Smooth muscle cell (in vitro differentiated cells): ENCODE measurements at regions not wholly inside any gene's neighbourhood (a gene's known extent, or its start where the extent isn't known, plus 50 kb on each side); places are given as distances from the start of the nearest gene placed in this dataset.

Source experiments
- DNase-seq: peaks from one replicate; lab custom pipeline; 2025; ENCODE audit not compliant: unreplicated experiment; lab: John Stamatoyannopoulos, UW
- H2AFZ ChIP-seq: fragments of 200-600 bp; sonication (generic); 2 replicates; pipeline ENCODE4 v1.6.0; 2016; ENCODE audit warnings: antibody characterized with exemption, low read depth, mild to moderate bottlenecking
- H3F3A ChIP-seq: fragments of 200-600 bp; sonication (generic); 2 replicates; pipeline ENCODE4 v1.6.0; 2017; ENCODE audit warnings: antibody characterized with exemption, low read depth
- H3K27ac ChIP-seq: fragments of 200-600 bp; sonication (generic); 2 replicates; pipeline ENCODE4 v1.5.1; 2016; ENCODE audit warnings: low read depth, mild to moderate bottlenecking
- H3K27me3 ChIP-seq: fragments of 200-600 bp; sonication (generic); 2 replicates; pipeline ENCODE4 v1.6.1; 2016; ENCODE audit warnings: low read depth, mild to moderate bottlenecking
- H3K36me3 ChIP-seq: fragments of 200-600 bp; sonication (generic); 2 replicates; pipeline ENCODE4 v1.5.1; 2016; ENCODE audit warnings: low read depth
- H3K4me1 ChIP-seq: fragments of 200-600 bp; sonication (generic); 2 replicates; pipeline ENCODE4 v1.5.1; 2016; ENCODE audit warnings: low read depth
- H3K4me2 ChIP-seq: fragments of 200-600 bp; sonication (generic); 2 replicates; pipeline ENCODE4 v1.6.0; 2016; ENCODE audit warnings: mild to moderate bottlenecking
- H3K4me3 ChIP-seq: fragments of 200-600 bp; sonication (generic); 2 replicates; pipeline ENCODE4 v1.5.1; 2016; ENCODE audit warnings: mild to moderate bottlenecking
- H3K79me2 ChIP-seq: fragments of 200-600 bp; sonication (generic); 2 replicates; pipeline ENCODE4 v1.6.0; 2016; ENCODE audit warnings: low read depth, mild to moderate bottlenecking
- H3K9ac ChIP-seq: fragments of 200-600 bp; sonication (generic); 2 replicates; pipeline ENCODE4 v1.6.0; 2016; ENCODE audit warnings: low read depth
- H3K9me3 ChIP-seq: fragments of 200-600 bp; sonication (generic); replicated peaks from 2 replicates; pipeline ENCODE4 v1.5.1; 2016; ENCODE audit warnings: low read depth
- H4K20me1 ChIP-seq: fragments of 200-600 bp; sonication (generic); 2 replicates; pipeline ENCODE4 v1.6.0; 2016; ENCODE audit warnings: low read depth
- CTCF ChIP-seq: fragments of 200-600 bp; sonication (generic); IDR thresholded peaks from 2 replicates; pipeline ENCODE4 v1.5.1; 2017; ENCODE audit warnings: borderline replicate concordance, mild to moderate bottlenecking, antibody characterized with exemption; ENCODE audit not compliant: insufficient read depth, poor library complexity, severe bottlenecking
- WGBS: methylation state at CpG from one replicate; pipeline ENCODE4 v1.1.7; 2016; ENCODE audit warnings: low lambda C conversion rate; 5-methylcytosine and 5-hydroxymethylcytosine counted together

- DNase-seq: no peak
- no peaks in the 10 kb centered on the region for H3K27me3 ChIP-seq
- H3K9ac ChIP-seq: no peak overlapping the region
- no peak for TF ChIP-seq CTCF
- no peak overlapping the region for H3K4me2 ChIP-seq
- H3K36me3 ChIP-seq: no peaks in the 10 kb centered on the region
- no peak overlapping the region for H2AFZ ChIP-seq
- no peak overlapping the region for H3K27ac ChIP-seq
- no peaks in the 10 kb centered on the region for H3K79me2 ChIP-seq
- no peaks in the 10 kb centered on the region for H4K20me1 ChIP-seq
- no peak overlapping the region for H3K4me3 ChIP-seq
- no peaks in the 10 kb centered on the region for H3F3A ChIP-seq
- 72% methylated on average over 7 of the region's 7 CpGs for WGBS
- H3K4me1 ChIP-seq: no peaks in the 10 kb centered on the region
- H3K9me3 ChIP-seq: no peaks in the 10 kb centered on the region
Measured at GRCh38 chr2:125386074-125386473, 1269.9 kb upstream of the GYPC start.

DNA sequence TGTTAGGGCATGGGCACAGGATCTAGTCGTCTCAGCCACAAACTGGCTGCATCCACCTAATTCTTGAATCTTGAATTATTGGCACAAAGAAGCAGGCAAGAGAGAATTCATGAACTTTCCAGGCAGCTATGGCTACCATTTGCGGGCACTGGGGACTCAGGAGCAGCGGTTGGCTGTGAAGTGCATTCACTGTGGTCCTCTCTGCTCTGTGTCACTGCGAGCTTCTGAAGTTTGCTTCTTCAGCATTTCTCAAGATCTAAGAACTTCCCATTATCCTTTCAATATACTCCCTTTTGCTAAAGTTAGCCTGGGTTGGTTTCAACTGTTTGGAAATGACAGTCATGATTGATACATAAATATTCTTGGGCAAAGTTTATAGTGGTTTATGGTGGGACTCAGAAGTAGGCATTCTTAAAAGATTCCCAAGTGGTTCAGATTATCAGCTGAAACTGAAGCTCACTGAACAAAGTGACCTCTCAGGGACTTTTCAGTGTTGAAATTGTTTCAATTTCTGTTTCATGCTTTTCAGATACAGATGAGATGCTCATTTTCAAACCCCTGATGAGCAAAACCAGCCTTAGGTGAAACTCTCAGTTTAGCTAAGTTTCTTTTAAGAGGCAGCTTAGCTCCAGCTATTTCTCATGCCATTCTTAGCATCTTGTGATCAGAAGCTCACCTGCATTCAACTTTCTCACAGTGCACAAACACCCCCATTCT, 1258.3 kb upstream of the GYPC start:
- 94% methylated on average over 4 of the region's 4 CpGs for WGBS
- TF ChIP-seq CTCF: no peak

GRCh38 chr2:125398738-125399524, 1257.0 kb upstream of the GYPC start:
- Histone ChIP-seq H2AFZ (no peak overlapping the region), H3K36me3 (no peaks in the 10 kb centered on the region), H3K4me2 (no peak overlapping the region), H3F3A (no peaks in the 10 kb centered on the region), H3K27ac (no peak overlapping the region), H3K4me1 (no peaks in the 10 kb centered on the region), H3K9ac (no peak overlapping the region), H3K79me2 (no peaks in the 10 kb centered on the region), H3K27me3 (no peaks in the 10 kb centered on the region), H4K20me1 (no peaks in the 10 kb centered on the region), H3K4me3 (no peak overlapping the region), H3K9me3 (no peaks in the 10 kb centered on the region)
- no peak for DNase-seq
- TF ChIP-seq CTCF: no peak
- WGBS: 76% methylated on average over 7 of the region's 7 CpGs

More for the DNA sequence above, 1258.3 kb upstream of the GYPC start:
- Histone ChIP-seq H3K36me3 (no peaks in the 10 kb centered on the region), H3K27ac (no peak overlapping the region), H3K4me2 (no peak overlapping the region), H4K20me1 (no peaks in the 10 kb centered on the region), H2AFZ (no peak overlapping the region), H3K27me3 (no peaks in the 10 kb centered on the region), H3F3A (no peaks in the 10 kb centered on the region), H3K9me3 (no peaks in the 10 kb centered on the region), H3K4me1 (no peaks in the 10 kb centered on the region), H3K4me3 (no peak overlapping the region), H3K9ac (no peak overlapping the region), H3K79me2 (no peaks in the 10 kb centered on the region)
- no peak for DNase-seq
